KMS-11 (cell line): ENCODE measurements at regions not wholly inside any gene's neighbourhood (a gene's known extent, or its start where the extent isn't known, plus 50 kb on each side); places are given as distances from the start of the nearest gene placed in this dataset.

Experiments used
- H2AFZ ChIP-seq: fragments of 200-600 bp; sonication (generic); 2 replicates; pipeline ENCODE4 v1.6.1; 2016; ENCODE audit warnings: antibody characterized with exemption, mixed run types, low read depth
- H3K27ac ChIP-seq: fragments of 200-600 bp; sonication (generic); 2 replicates; pipeline ENCODE4 v1.6.1; 2016; ENCODE audit warnings: mild to moderate bottlenecking, mixed run types
- H3K27me3 ChIP-seq: fragments of 200-600 bp; sonication (generic); 2 replicates; pipeline ENCODE4 v1.6.1; 2017; ENCODE audit warnings: mild to moderate bottlenecking, low read depth, mixed run types, moderate library complexity; ENCODE audit not compliant: insufficient read depth
- H3K36me3 ChIP-seq: fragments of 200-600 bp; sonication (generic); 2 replicates; pipeline ENCODE4 v1.6.1; 2017; ENCODE audit warnings: mild to moderate bottlenecking, mixed run types; ENCODE audit not compliant: insufficient read depth
- H3K4me1 ChIP-seq: fragments of 200-600 bp; sonication (generic); 2 replicates; pipeline ENCODE4 v1.6.1; 2016; ENCODE audit warnings: mild to moderate bottlenecking, low read depth, mixed run types; ENCODE audit not compliant: poor library complexity, severe bottlenecking
- H3K4me2 ChIP-seq: fragments of 200-600 bp; sonication (generic); 2 replicates; pipeline ENCODE4 v1.7.0; 2016; ENCODE audit warnings: mild to moderate bottlenecking, mixed run types
- H3K4me3 ChIP-seq: fragments of 200-600 bp; sonication (generic); IDR thresholded peaks from 2 replicates; pipeline ENCODE4 v1.6.1; 2017; ENCODE audit warnings: low read depth, low read length, mixed read lengths; ENCODE audit not compliant: insufficient read depth
- H3K79me2 ChIP-seq: fragments of 200-600 bp; sonication (generic); 2 replicates; pipeline ENCODE4 v1.6.1; 2016; ENCODE audit warnings: low read depth, mixed run types; ENCODE audit not compliant: insufficient read depth
- H3K9ac ChIP-seq: fragments of 200-600 bp; sonication (generic); 2 replicates; pipeline ENCODE4 v1.6.1; 2016; ENCODE audit warnings: mild to moderate bottlenecking, mixed run types
- H4K20me1 ChIP-seq: fragments of 200-600 bp; sonication (generic); 2 replicates; pipeline ENCODE4 v1.6.1; 2016; ENCODE audit warnings: mild to moderate bottlenecking, mixed run types; ENCODE audit not compliant: insufficient read depth
- CTCF ChIP-seq: fragments of 200-600 bp; sonication (generic); conservative IDR thresholded peaks from 2 replicates; pipeline ENCODE4 v1.6.1; 2017; ENCODE audit warnings: low read depth, mild to moderate bottlenecking, antibody characterized with exemption, low read length, moderate library complexity, mixed read lengths

- H3K79me2 ChIP-seq: no peaks in the 10 kb centered on the region
- H3K4me3 ChIP-seq: no peak overlapping the region
- H4K20me1 ChIP-seq: no peaks in the 10 kb centered on the region
- no peak overlapping the region for H2AFZ ChIP-seq
- no peak overlapping the region for H3K9ac ChIP-seq
- no peaks in the 10 kb centered on the region for H3K36me3 ChIP-seq
- no peak overlapping the region for H3K4me2 ChIP-seq
- H3K27me3 ChIP-seq: no peaks in the 10 kb centered on the region
- H3K27ac ChIP-seq: no peak overlapping the region
- H3K4me1 ChIP-seq: no peaks in the 10 kb centered on the region
- TF ChIP-seq CTCF: no peak
Observed at GRCh38 chr2:235301202-235302076, 192.4 kb upstream of the AGAP1 start.

DNA sequence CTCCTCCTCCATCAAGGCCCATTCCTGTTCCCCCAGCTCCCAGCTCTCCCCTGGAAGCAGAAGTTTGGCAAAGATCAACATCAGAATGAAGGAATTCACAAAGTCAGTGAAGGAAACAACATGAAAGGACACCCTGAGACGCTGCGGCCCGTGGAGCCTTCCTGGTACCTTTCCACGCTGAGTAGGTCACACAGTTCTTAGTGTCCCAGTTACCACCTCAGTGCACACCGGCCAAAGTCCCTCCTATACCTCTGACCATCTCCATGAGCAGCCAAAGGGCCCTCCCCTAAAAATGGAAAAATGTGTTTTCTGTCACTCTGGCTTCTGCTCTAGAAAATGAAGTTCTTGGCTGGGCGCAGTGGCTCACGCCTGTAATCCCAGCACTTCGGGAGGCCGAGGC, 191.6 kb upstream of the AGAP1 start:
- Histone ChIP-seq H3K27me3 (no peaks in the 10 kb centered on the region), H3K79me2 (no peaks in the 10 kb centered on the region), H3K4me1 (no peaks in the 10 kb centered on the region), H4K20me1 (no peaks in the 10 kb centered on the region), H3K27ac (no peak overlapping the region), H3K4me3 (no peak overlapping the region), H3K9ac (no peak overlapping the region), H2AFZ (no peak overlapping the region), H3K36me3 (no peaks in the 10 kb centered on the region), H3K4me2 (no peak overlapping the region)
- TF ChIP-seq CTCF: no peak

DNA sequence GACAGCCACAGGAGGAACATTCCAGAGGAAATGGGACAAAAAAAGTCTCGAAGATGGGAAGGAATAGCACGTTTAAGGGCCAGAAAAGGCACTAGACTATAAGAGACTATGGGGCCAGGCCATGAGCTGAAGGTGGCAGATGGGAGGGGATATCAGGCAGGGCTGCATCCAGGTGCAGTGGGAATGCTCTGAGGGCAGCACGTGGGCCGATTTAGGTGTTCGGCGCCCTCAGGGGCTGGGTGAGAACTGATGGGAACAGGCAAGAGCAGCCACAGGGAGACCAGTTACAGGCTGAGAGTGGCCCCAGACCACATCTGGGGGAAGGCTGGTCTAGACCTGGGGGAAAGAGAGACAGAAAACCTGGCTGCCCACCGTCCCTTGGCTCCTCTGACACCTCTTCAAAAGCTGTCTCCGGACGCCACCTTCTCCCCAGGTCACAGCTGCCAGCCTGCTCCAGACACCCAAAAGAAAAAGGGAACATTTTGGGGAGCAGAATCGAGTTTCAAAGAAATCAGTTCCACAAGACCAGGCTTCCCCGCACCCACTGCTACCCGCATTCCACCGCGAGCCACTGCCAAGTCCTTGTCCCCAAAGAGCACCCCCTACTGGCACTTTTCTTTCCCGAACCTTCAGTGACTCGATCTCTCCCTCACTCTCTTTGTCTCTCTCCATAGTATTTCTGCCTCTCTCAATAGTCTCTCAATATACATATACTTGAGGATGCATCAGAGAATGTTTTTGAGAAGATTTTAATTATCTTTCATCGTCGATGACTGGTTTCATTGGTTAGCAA, 190.1 kb upstream of the AGAP1 start:
- H3K79me2 ChIP-seq: no peaks in the 10 kb centered on the region
- TF ChIP-seq CTCF: no peak
- no peak overlapping the region for H3K4me2 ChIP-seq
- no peaks in the 10 kb centered on the region for H3K36me3 ChIP-seq
- H3K4me1 ChIP-seq: no peaks in the 10 kb centered on the region
- H3K4me3 ChIP-seq: no peak overlapping the region
- H3K27ac ChIP-seq: no peak overlapping the region
- no peaks in the 10 kb centered on the region for H4K20me1 ChIP-seq
- H3K9ac ChIP-seq: no peak overlapping the region
- H3K27me3 ChIP-seq: no peaks in the 10 kb centered on the region
- no peak overlapping the region for H2AFZ ChIP-seq

- Histone ChIP-seq H2AFZ (no peak overlapping the region), H3K27me3 (no peaks in the 10 kb centered on the region), H4K20me1 (no peaks in the 10 kb centered on the region), H3K9ac (no peak overlapping the region), H3K79me2 (no peaks in the 10 kb centered on the region), H3K4me2 (no peak overlapping the region), H3K36me3 (no peaks in the 10 kb centered on the region), H3K4me3 (no peak overlapping the region), H3K4me1 (no peaks in the 10 kb centered on the region), H3K27ac (no peak overlapping the region)
- TF ChIP-seq CTCF: no peak
Observed at GRCh38 chr2:235305678-235306077, 188.2 kb upstream of the AGAP1 start.
